EL (cell line): ENCODE measurements at regions not wholly inside any gene's neighbourhood (a gene's known extent, or its start where the extent isn't known, plus 50 kb on each side); places are given as distances from the start of the nearest gene placed in this dataset.
"Not testable (repeated sequence)": the region's sequence is repeated elsewhere in the genome, so short reads cannot be mapped to it uniquely, and the experiment has no call there.

ENCODE experiments used
- DNase-seq: peaks from one replicate; pipeline ENCODE4 v3.0.0-alpha.2; 2016

DNA sequence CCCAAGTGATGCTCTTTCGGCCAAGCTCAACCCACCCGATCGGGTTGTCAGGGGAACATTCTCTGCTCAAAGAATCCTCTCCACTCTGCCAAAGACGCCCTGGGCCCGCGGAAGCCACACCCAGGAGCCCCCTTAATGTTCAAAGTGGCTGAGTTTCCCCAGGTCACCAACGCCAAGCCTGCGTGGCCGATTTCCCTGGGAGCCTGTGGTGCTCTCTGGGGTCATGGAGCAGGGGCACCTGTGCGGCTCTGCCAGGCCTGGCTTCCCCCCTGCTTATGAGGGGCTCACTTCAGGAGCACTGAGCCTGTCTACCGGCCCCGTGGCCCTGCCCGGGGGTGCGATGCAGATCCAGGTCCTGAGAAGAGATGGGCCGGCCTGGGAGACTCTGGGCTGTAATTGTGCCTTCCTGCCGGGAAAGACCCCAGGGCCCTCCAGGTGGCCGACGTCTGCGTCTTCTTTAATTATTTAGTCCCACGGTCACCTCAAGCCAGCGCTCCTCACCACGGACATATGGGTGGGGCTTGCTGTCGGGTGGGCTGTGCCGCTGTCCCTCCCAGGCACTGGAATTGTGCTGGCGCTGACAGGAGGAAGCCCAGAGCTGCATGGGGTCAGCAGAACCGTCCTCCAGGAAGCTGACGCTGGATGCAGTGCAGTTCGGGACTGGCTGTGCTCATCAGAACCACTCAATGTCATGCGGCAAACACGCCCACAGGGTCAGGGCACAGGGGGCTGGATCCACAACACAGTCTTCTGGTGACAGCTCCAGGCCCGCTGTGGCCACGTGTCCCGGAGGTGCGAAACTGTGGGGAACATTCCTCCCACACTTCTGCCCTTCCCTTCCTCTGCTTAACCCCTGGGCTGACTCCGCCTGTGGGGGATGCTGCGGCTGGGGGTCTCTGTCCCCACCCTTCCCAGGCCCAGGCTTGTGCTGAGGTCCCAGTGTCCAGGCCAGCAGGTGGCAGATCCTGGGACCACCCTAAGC lies 267.6 kb upstream of the SFSWAP start:
- DNase-seq = no peak

DNA sequence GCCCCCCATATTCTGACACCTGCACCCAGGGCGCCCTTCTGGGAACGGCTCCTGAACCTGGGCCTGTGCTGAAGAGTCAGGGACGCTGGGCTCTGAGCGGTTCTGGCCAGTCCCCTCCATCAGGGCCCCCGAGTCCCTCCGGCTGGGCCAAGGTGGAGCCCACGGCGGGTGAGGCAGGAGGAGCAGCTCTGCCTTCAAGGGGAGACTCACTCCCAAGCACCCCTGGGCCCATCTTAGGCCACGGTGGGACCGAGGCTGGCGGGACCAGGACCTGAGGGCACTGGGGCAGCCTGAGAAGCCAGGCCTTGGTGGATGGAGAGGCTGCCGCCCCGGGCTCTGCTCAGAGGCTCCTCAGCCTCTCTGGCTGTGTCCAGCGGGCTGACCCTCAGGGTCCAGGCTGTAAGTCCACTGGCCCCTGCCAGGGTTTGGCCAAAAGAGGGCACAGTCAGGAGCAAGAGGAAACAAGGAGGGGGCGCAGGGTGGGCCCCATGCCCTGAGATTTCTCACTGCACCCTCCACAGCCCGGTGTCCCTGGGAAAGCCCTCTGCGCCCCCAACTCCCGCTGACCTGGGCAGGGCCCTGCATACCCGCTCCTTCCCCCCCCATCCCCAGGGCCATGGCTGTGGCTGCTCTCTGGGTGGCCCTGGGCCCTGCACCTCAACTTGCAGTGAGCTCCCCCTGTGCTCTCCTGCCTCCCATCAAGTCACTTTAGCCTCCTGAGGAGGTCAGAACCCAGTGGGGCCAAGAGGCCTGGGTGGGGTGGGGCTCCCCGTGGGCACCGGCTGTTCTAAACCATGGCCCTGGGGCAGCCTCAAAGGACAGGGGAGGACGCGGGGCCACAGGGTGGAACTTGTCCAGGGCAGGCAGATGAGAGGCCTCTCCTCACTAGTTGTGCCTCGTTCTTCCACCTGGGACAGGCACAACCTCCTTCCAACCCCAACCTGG lies 266.4 kb upstream of the SFSWAP start:
- DNase-seq = no peak

- no peak for DNase-seq
Observed at GRCh38 chr12:131445184-131445774, 265.6 kb upstream of the SFSWAP start.

DNA sequence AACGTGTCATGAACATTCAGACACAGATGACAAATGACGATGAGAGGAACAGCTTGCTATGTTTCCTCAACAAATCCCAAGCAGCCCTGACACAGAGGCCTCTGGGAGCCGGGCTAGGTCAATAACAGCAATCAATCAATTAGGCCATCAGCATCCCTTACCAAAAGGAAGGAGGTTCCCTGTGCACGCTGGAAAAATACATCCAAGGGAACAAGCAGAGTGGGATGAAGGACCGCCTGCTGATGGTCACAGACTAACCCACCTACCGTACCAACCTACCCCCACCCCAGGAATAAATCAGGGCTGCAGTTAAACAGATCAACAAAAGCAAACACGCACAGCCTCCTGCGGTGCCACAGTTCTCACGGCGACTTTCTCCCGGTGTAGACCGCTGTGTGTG lies 265.1 kb upstream of the SFSWAP start:
- DNase-seq = no peak

GRCh38 chr12:131447636-131448035 lies 263.3 kb upstream of the SFSWAP start:
- DNase-seq = not testable (repeated sequence)

DNA sequence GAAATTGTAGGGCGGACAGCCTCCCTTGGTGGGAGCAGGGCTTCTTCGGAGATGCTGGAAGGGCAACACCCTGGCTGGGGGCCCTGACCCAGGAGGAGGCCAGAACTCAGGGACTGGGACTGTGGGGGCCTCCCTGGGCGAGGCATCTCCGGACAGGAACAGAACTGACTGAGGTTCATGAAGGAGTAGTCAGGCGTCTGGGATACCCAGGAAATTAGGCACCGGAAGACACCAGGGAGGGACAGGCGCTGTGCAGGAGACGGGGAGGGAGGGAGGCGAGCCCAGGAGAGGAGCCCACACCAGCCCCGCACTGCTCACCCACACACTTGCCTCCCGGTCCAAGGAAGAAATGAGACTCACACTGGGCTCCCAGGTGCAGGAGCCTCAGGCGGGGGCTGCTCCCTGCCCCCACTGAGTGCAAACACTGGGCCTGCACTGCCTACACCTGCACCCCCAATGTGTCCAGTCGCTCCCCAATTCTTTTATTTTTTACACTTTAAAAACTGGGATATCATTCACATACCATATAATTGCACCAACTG lies 262.6 kb upstream of the SFSWAP start:
- no peak for DNase-seq

GRCh38 chr12:131449027-131449426 lies 261.9 kb upstream of the SFSWAP start:
- DNase-seq = no peak

- no peak for DNase-seq
Observed at GRCh38 chr12:131452444-131452860, 258.4 kb upstream of the SFSWAP start.

- DNase-seq = no peak
Observed at GRCh38 chr12:131454418-131455217, 256.3 kb upstream of the SFSWAP start.

DNA sequence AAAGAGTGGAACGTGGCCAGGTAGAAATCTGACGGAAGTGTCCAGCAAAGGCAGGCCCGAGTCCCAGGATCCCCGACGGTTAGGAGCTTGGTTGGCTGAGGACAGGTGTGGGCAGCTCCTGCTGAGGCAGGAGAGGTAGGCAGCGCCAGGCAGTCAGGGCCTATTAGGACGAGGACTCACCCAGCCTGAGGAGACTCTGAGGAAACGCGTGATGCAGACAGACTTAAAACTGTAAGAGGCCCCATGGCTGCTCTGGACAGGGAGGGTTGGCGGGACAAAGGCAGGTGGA lies 255.7 kb upstream of the SFSWAP start:
- DNase-seq = no peak

DNA sequence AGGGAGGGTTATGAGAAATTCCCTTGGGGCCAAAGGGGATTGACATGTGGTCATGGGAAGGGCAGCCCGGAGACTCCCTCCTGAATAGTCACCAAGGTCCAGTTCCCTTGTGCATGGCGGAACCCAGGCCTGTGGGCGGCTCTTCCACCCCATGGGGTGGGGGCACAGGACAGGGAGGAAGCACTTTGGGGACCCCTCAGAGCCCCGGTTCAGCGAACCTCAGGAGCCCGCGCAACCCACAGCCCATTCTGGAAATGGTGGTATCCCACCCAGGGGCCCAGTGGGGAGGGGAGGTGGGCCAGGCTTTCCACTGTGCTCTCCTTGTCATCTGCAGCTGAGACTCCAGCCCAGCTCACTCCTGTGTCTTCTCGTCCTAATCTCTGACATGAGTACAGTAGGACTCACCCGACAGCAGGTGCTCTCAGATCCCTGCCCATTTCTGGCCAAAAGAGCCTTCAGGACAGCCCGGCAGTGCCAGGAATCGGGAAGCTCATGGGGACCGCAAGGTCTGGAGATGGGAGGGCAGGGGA lies 255.2 kb upstream of the SFSWAP start:
- DNase-seq = no peak

- no peak for DNase-seq
Observed at GRCh38 chr12:131456301-131457027, 254.4 kb upstream of the SFSWAP start.

- no peak for DNase-seq
Observed at GRCh38 chr12:131457028-131457310, 253.9 kb upstream of the SFSWAP start.

GRCh38 chr12:131457331-131458047 lies 253.4 kb upstream of the SFSWAP start:
- no peak for DNase-seq

DNA sequence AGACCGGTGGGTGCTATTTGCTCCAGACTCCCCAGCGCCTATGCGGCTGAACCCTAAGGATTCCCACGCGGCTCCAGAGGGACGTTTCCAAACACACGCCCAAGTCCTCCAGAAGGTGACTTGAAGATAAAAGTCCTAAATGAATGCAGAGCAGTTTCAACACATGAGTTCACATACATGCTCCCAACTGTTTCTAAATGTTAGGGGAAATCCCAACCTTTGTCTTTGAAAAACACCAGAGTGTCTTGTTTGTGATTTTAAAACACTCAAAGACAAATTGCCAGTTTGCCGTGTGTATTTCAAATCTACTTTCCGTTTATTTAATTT lies 252.9 kb upstream of the SFSWAP start:
- no peak for DNase-seq

- DNase-seq = no peak
Observed at GRCh38 chr12:131458931-131459772, 251.7 kb upstream of the SFSWAP start.

GRCh38 chr12:131459773-131460365 lies 251.0 kb upstream of the SFSWAP start:
- no peak for DNase-seq

DNA sequence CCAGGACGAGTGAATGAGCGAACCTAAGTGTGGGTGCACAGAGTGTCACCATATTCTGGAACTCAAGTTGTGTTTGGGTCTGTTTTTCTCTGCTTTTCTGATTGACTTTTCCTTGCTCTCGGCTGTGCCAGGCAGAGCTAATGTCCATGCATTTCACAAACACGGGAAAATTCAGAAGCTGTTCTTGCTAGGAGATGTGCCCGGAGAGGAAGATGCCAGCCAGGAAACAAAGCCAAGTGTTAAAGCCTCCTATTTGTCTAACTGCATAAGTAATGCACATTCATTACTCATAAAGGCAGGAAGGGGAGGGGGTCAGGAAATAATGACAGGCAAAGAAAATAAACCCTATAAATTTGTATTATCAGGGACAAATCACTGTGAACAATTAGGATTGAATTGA lies 250.4 kb upstream of the SFSWAP start:
- DNase-seq = no peak

DNA sequence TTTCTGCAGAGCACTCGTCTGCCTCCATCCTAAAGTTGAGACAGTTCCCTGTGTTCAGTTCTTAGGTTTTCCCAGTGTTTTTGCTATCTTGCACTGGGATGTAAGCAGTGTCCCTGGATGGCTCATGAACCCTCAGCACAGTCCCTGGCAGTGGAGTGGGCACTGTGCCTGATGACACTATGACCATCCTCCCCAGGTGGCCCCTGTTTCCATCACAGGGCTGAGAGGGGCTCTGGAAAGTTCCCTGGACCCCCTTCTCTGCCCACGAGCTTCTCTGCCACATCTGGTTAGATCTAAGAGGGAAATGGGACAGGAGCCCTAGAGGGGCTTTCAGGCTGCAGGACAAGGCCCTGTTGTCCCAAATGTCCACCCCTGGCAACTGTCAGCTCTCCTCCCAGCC lies 249.8 kb upstream of the SFSWAP start:
- DNase-seq = no peak

GRCh38 chr12:131463174-131463573 lies 247.7 kb upstream of the SFSWAP start:
- DNase-seq = no peak
